ENCODE measurements at regions not wholly inside any gene's neighbourhood (a gene's known extent, or its start where the extent isn't known, plus 50 kb on each side); places are given as distances from the start of the nearest gene placed in this dataset.

GRCh38 chr14:106393742-106394141, 867.4 kb downstream of the TMEM121 start:
- TF ChIP-seq POLR2AphosphoS5 (IDR thresholded peaks at IDR 0.05; ENCODE audit: borderline replicate concordance, low read depth, low read length) (no peak), EZH2 (IDR thresholded peaks at IDR 0.05) (no peak), FOXP2 (optimal IDR thresholded peaks at IDR 0.05; ENCODE audit: control extremely low read depth, extremely low read length, insufficient read depth) (no peak)

Measured in SK-N-MC (cell line).